Epidermal melanocyte (primary cell): ENCODE measurements at regions not wholly inside any gene's neighbourhood (a gene's known extent, or its start where the extent isn't known, plus 50 kb on each side); places are given as distances from the start of the nearest gene placed in this dataset.
"Not testable (repeated sequence)": the region's sequence is repeated elsewhere in the genome, so short reads cannot be mapped to it uniquely, and the experiment has no call there.

Experiments
- DNase-seq: peaks from one replicate; pipeline ENCODE4 v3.0.0; 2011; ENCODE audit warnings: low spot score; ENCODE audit not compliant: insufficient read length

GRCh38 chr3:89025185-89025584 is 82.2 kb upstream of the EPHA3 start:
- DNase-seq: peak; percentile 24

GRCh38 chr3:89032346-89033013 is 74.9 kb upstream of the EPHA3 start:
- no peak for DNase-seq

GRCh38 chr3:89034723-89035122 is 72.7 kb upstream of the EPHA3 start:
- DNase-seq: not testable (repeated sequence)

- no peak for DNase-seq
Measured at GRCh38 chr3:89038869-89039268, 68.6 kb upstream of the EPHA3 start.

GRCh38 chr3:89042236-89042835 is 65.1 kb upstream of the EPHA3 start:
- DNase-seq: no peak

GRCh38 chr3:89043406-89043932 is 64.0 kb upstream of the EPHA3 start:
- no peak for DNase-seq

- no peak for DNase-seq
Measured at GRCh38 chr3:89046661-89047060, 60.8 kb upstream of the EPHA3 start.

- DNase-seq: no peak
Measured at GRCh38 chr3:89049119-89049518, 58.3 kb upstream of the EPHA3 start.

- no peak for DNase-seq
Measured at GRCh38 chr3:89052386-89052785, 55.0 kb upstream of the EPHA3 start.

GRCh38 chr3:89057398-89057797 is 50.0 kb upstream of the EPHA3 start:
- DNase-seq: no peak
